ENCODE measurements at regions not wholly inside any gene's neighbourhood (a gene's known extent, or its start where the extent isn't known, plus 50 kb on each side); places are given as distances from the start of the nearest gene placed in this dataset.

DNA sequence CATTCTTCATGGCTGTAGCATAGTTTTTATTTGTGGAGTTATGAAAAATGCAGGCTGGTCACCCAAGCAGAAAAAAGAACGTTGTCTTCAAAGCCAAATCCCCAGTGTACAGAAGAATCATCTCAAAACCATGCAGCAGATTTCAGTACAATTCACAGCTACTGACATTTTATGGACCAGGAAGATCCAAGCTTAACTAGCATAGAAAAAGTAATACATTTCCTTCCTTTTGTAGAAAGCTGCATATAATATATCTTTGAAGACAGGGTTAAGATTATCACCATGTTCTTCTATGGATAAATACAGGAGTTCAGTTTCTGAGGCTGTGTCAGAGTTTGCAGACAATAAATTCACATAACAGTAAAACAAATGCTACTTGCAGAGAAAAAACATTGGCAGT lies 1054.8 kb upstream of the C9orf72 start:
- intact Hi-C loops (cut with DNase I): no loop called here

DNA sequence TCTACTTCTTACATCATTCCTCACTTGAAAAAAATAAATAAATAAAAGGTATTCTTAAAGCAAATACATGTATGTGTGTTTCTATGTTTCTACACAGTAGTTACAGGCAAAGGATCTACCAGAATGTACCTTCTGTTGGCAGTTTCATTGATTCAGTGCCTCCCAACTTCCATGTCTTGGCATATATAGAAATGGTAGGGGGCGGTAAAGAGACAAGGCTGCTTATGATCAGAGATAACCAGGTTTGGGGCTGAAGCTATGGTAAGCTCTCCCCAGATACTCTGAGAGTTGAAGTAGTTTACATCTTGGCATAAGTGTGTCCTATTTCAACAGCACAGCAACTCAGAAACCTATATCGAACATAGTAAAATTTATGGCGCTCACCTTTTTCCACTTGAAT lies 1075.4 kb upstream of the C9orf72 start:
- DNase-seq (ENCODE audit: low spot score in 2 of 2): no peak
- H3K27me3 ChIP-seq: no peaks in the 10 kb centered on the region
- H3K9me3 ChIP-seq: no peaks in the 10 kb centered on the region
- H3K27ac ChIP-seq: no peak overlapping the region
- no peaks in the 10 kb centered on the region for H3K36me3 ChIP-seq
- H3K4me3 ChIP-seq: no peak overlapping the region
- intact Hi-C loops (cut with DNase I): no loop called here
- no peaks in the 10 kb centered on the region for H3K4me1 ChIP-seq
- TF ChIP-seq, protein P1, sequence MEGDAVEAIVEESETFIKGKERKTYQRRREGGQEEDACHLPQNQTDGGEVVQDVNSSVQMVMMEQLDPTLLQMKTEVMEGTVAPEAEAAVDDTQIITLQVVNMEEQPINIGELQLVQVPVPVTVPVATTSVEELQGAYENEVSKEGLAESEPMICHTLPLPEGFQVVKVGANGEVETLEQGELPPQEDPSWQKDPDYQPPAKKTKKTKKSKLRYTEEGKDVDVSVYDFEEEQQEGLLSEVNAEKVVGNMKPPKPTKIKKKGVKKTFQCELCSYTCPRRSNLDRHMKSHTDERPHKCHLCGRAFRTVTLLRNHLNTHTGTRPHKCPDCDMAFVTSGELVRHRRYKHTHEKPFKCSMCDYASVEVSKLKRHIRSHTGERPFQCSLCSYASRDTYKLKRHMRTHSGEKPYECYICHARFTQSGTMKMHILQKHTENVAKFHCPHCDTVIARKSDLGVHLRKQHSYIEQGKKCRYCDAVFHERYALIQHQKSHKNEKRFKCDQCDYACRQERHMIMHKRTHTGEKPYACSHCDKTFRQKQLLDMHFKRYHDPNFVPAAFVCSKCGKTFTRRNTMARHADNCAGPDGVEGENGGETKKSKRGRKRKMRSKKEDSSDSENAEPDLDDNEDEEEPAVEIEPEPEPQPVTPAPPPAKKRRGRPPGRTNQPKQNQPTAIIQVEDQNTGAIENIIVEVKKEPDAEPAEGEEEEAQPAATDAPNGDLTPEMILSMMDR (IDR thresholded peaks at IDR 0.05): no peak

More for the DNA sequence above, 1054.8 kb upstream of the C9orf72 start:
- TF ChIP-seq, protein P1 (IDR thresholded peaks at IDR 0.05): no peak
- no peak for DNase-seq (ENCODE audit: low spot score in 2 of 2)
- no peaks in the 10 kb centered on the region for H3K4me1 ChIP-seq
- H3K36me3 ChIP-seq: no peaks in the 10 kb centered on the region
- peaks cover 0 to 4% of the 10 kb centered on the region in 2 donors for H3K9me3 ChIP-seq
- no peak overlapping the region for H3K4me3 ChIP-seq
- no peak overlapping the region for H3K27ac ChIP-seq
- no peaks in the 10 kb centered on the region for H3K27me3 ChIP-seq

DNA sequence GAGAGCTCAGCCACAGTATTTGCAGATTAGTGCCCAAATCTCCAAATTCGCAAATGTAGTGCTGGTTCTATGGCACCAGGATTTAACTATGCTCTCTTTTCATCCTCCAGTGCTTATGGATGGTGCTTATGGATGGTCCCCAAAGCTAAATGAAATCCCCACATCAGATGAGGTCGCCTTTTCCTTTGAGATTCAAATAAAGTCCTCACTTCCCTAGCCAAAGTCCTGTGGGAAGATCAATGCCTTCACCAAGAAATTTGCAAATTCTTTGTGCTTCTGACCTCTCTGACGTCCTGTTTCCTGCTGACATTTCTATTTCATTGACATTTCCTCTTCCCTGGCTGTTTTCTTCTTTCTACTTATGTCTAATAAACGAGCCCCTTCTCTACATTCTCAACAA lies 1077.0 kb upstream of the C9orf72 start:
- TF ChIP-seq, protein P1 (IDR thresholded peaks at IDR 0.05): no peak
- H3K27me3 ChIP-seq: no peaks in the 10 kb centered on the region
- intact Hi-C loops (cut with DNase I): no loop called here
- no peak overlapping the region for H3K4me3 ChIP-seq
- H3K9me3 ChIP-seq: no peaks in the 10 kb centered on the region
- DNase-seq (ENCODE audit: low spot score in 2 of 2): no peak
- H3K4me1 ChIP-seq: no peaks in the 10 kb centered on the region
- no peak overlapping the region for H3K27ac ChIP-seq
- no peaks in the 10 kb centered on the region for H3K36me3 ChIP-seq

DNA sequence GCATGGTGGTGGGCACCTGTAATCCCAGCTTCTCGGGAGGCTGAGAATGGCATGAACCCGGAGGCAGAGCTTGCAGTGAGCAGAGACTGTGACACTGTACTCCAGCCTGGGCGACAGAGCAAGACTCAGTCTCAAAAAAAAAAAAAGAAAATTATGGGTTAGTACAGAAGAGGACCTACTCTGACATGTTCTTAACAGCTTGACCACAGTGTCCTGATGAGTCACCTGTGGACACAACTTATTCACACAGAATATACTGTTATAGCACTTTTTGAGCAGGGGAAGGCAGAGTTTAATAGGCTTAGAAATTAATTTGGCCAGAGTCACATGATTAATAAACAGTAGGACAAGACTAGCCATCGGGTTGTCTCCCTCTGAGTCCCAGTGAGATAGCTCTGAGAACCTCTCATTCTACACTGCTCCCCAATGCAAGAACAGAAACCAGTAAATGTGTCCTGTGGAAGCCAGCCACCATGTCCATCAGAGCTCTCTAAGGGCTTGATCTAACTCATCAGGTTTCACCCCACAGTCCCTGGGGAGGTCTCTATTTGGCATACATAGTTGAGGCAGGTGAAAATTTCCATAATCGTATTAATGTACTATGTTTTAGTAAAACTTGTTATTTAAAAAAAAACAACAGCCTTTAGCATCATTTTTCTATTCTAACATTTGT lies 1077.9 kb upstream of the C9orf72 start:
- no peak for DNase-seq (ENCODE audit: low spot score in 2 of 2)
- intact Hi-C loops (cut with DNase I): no loop called here
- no peak overlapping the region for H3K4me3 ChIP-seq
- TF ChIP-seq, protein P1 (IDR thresholded peaks at IDR 0.05): no peak
- no peaks in the 10 kb centered on the region for H3K4me1 ChIP-seq
- no peaks in the 10 kb centered on the region for H3K9me3 ChIP-seq
- no peak overlapping the region for H3K27ac ChIP-seq
- no peaks in the 10 kb centered on the region for H3K27me3 ChIP-seq
- no peaks in the 10 kb centered on the region for H3K36me3 ChIP-seq

DNA sequence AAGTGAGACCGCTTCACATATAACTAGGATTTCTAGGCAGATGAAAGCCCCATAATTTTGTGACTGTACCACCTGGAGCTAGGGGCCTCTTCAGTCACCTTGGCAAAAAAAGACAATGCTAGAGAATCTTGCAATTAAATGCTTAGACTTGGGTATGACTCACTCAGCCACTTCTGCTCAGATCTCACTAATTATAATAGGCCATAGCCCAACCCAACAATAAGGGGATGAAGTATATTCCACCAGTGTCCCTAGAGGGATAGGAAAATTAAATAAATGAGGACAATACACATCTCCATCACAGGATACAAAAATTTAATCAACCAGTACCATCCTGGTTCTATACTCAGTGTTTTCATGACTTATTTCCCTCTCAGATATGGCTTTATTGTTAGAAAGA lies 1079.9 kb upstream of the C9orf72 start:
- Histone ChIP-seq H3K4me1 (no peaks in the 10 kb centered on the region), H3K27ac (no peak overlapping the region), H3K27me3 (no peaks in the 10 kb centered on the region), H3K9me3 (no peaks in the 10 kb centered on the region), H3K4me3 (no peak overlapping the region), H3K36me3 (no peaks in the 10 kb centered on the region)
- TF ChIP-seq, protein P1 (IDR thresholded peaks at IDR 0.05): no peak
- intact Hi-C loops (cut with DNase I): no loop called here
- no peak for DNase-seq (ENCODE audit: low spot score in 2 of 2)

DNA sequence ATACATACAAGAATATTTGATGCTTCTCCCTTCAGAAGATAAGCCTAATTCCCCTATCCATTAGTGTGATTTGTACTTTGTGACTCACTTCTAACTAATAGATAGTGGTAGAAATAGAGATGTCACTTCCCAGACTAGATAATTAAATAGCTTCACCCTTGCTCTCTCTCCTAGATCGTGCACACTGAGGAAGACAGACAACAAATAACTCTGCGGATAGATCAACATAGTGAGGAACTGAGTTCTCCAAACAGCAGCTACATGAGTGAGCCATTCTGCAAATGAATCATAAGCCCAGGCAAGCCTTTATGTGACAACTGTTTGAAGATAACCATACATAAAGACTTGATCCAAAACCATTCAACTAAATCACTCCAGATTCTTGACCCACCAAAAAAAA lies 1083.4 kb upstream of the C9orf72 start:
- H3K4me3 ChIP-seq: no peak overlapping the region
- no peaks in the 10 kb centered on the region for H3K36me3 ChIP-seq
- no peak overlapping the region for H3K27ac ChIP-seq
- TF ChIP-seq, protein P1 (IDR thresholded peaks at IDR 0.05): no peak
- H3K4me1 ChIP-seq: no peaks in the 10 kb centered on the region
- no peak for DNase-seq (ENCODE audit: low spot score in 2 of 2)
- no peaks in the 10 kb centered on the region for H3K27me3 ChIP-seq
- H3K9me3 ChIP-seq: no peaks in the 10 kb centered on the region
- intact Hi-C loops (cut with DNase I): no loop called here

Measured in ascending aorta (tissue), 2 donors.